PC-9 (cell line): ENCODE measurements at regions not wholly inside any gene's neighbourhood (a gene's known extent, or its start where the extent isn't known, plus 50 kb on each side); places are given as distances from the start of the nearest gene placed in this dataset.

Experiments used
- BruUV-seq: library from RNA; stranded (reverse); fragments of 400-500 nt; replicated peaks from 2 replicates; lab custom pipeline; 2021; lab: Mats Ljungman, UMichigan
- CTCF ChIA-PET: fragments of 300-600 bp; sonication (Branson Sonifier 250); formaldehyde crosslinking; loops from one replicate; lab custom pipeline; 2022; ENCODE audit warnings: antibody characterized with exemption; lab: Charles Lee
- POLR2A ChIA-PET: fragments of 300-600 bp; sonication (Branson Sonifier 250); formaldehyde crosslinking; loops from one replicate; lab custom pipeline; 2022; ENCODE audit warnings: antibody characterized with exemption; ENCODE audit not compliant: unreplicated experiment; lab: Charles Lee
- DNase-seq, 2 experiments: peaks; one replicate each; pipeline versions ENCODE4 v3.0.0 to v3.0.0-alpha.2; 2015 to 2022; ENCODE audit warnings: mixed read lengths in 1 of 2
- H2AFZ ChIP-seq: fragments of 200-600 bp; sonication (generic); 2 replicates; pipeline ENCODE4 v1.8.1; 2017; ENCODE audit warnings: antibody characterized with exemption
- H3F3A ChIP-seq: fragments of 200-600 bp; sonication (generic); 2 replicates; pipeline ENCODE4 v1.8.1; 2017; ENCODE audit warnings: antibody characterized with exemption, mild to moderate bottlenecking, low read depth; ENCODE audit not compliant: insufficient read depth
- H3K27ac ChIP-seq: fragments of 200-600 bp; sonication (generic); 2 replicates; pipeline ENCODE4 v1.6.1; 2016; ENCODE audit warnings: mixed run types
- H3K27me3 ChIP-seq: fragments of 200-600 bp; sonication (generic); 2 replicates; pipeline ENCODE4 v1.6.1; 2016; ENCODE audit warnings: low read depth, mixed run types; ENCODE audit not compliant: insufficient read depth
- H3K36me3 ChIP-seq: fragments of 200-600 bp; sonication (generic); 2 replicates; pipeline ENCODE4 v1.6.1; 2016; ENCODE audit warnings: low read depth, mixed run types
- H3K4me1 ChIP-seq: fragments of 200-600 bp; sonication (generic); replicated peaks from 2 replicates; pipeline ENCODE4 v1.6.1; 2016; ENCODE audit warnings: mixed run types; ENCODE audit not compliant: insufficient read depth
- H3K4me2 ChIP-seq: fragments of 200-600 bp; sonication (generic); 2 replicates; pipeline ENCODE4 v1.6.1; 2017; ENCODE audit warnings: mixed run types
- H3K4me3 ChIP-seq: fragments of 200-600 bp; sonication (generic); 2 replicates; pipeline ENCODE4 v1.6.1; 2016; ENCODE audit warnings: mixed run types
- H3K79me2 ChIP-seq: fragments of 200-600 bp; sonication (generic); 2 replicates; pipeline ENCODE4 v1.6.1; 2017; ENCODE audit warnings: low read depth, mixed run types
- H3K9me2 ChIP-seq: fragments of 200-600 bp; sonication (generic); 2 replicates; pipeline ENCODE4 v1.8.1; 2017; ENCODE audit warnings: mild to moderate bottlenecking; ENCODE audit not compliant: insufficient read depth
- H3K9me3 ChIP-seq: fragments of 200-600 bp; sonication (generic); 2 replicates; pipeline ENCODE4 v1.8.1; 2016; ENCODE audit warnings: low read depth; ENCODE audit not compliant: insufficient read depth
- H4K20me1 ChIP-seq: fragments of 200-600 bp; sonication (generic); 2 replicates; pipeline ENCODE4 v1.8.1; 2017; ENCODE audit not compliant: insufficient read depth
- EZH2 ChIP-seq: fragments of 200-600 bp; sonication (generic); IDR thresholded peaks from 2 replicates; pipeline ENCODE4 v1.8.0; 2017; ENCODE audit warnings: antibody characterized with exemption, low read depth
- intact Hi-C: fragments of 100-400 bp; cut with micrococcal nuclease; formaldehyde crosslinking; loops from one replicate; pipeline ENCODE4 v1.10.0; 2022; ENCODE audit not compliant: unreplicated experiment
- TF ChIP-seq, protein P1 (sequence below): fragments of 200-600 bp; sonication (generic); conservative IDR thresholded peaks from 2 replicates; pipeline ENCODE4 v1.6.1; 2017; ENCODE audit warnings: mixed run types, antibody characterized with exemption, mild to moderate bottlenecking, moderate library complexity

DNA sequence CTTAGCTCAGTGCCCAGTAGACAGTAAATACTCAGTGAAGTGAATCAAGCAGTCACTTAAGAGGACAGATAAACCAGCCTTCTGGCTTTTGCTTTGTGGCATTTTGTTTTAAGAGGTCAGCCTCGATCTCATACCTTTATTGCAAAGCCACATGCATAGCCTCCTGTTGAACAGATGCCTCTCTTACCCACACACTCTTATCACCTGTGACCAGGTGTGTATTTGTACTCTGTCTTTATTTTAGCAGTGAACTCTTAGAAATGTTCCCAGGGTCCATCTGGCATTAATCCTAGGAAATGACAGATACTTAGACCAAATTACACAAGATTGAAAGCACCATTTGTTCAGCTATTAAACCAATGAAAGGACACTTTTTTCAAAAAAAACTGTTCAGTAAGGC, 1426.5 kb downstream of the CDH11 start:
- intact Hi-C loops = no loop called here
- ChIA-PET POLR2A (no interaction called here), CTCF (no interaction called here)
- Histone ChIP-seq H3K9me3 (no peaks in the 10 kb centered on the region), H3K4me1 (no peaks in the 10 kb centered on the region), H3K27ac (no peak overlapping the region), H3K36me3 (no peaks in the 10 kb centered on the region), H3K79me2 (no peaks in the 10 kb centered on the region), H3K27me3 (0 out of 2 replicates have a peak, but pooled peaks cover 6% of the 10 kb centered on the region), H3F3A (no peaks in the 10 kb centered on the region), H3K9me2 (no peaks in the 10 kb centered on the region), H2AFZ (no peak overlapping the region), H3K4me2 (no peak overlapping the region), H4K20me1 (no peaks in the 10 kb centered on the region), H3K4me3 (no peak overlapping the region)
- no TSS peak for BruUV-seq
- TF ChIP-seq, protein P1, sequence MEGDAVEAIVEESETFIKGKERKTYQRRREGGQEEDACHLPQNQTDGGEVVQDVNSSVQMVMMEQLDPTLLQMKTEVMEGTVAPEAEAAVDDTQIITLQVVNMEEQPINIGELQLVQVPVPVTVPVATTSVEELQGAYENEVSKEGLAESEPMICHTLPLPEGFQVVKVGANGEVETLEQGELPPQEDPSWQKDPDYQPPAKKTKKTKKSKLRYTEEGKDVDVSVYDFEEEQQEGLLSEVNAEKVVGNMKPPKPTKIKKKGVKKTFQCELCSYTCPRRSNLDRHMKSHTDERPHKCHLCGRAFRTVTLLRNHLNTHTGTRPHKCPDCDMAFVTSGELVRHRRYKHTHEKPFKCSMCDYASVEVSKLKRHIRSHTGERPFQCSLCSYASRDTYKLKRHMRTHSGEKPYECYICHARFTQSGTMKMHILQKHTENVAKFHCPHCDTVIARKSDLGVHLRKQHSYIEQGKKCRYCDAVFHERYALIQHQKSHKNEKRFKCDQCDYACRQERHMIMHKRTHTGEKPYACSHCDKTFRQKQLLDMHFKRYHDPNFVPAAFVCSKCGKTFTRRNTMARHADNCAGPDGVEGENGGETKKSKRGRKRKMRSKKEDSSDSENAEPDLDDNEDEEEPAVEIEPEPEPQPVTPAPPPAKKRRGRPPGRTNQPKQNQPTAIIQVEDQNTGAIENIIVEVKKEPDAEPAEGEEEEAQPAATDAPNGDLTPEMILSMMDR = no peak
- no peak for TF ChIP-seq EZH2
- DNase-seq = no peak

DNA sequence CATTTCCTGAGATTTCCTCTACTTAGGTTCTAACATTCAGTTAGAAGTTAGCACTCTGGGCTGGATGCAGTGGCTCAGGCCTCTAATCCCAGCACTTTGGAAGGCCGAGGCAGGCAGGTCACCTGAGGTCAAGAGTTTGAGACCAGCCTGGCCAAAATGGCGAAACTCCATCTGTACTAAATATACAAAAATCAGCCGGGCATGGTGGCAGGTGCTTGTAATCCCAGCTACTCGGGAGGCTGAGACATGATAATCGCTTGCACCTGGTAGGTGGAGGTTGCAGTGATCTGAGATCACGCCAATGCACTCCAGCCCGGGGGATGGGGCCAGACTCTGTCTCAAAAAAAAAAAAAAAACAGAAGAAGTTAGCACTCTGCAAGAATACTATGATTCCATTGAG, 1430.9 kb downstream of the CDH11 start:
- H3K27ac ChIP-seq = no peak overlapping the region
- no peaks in the 10 kb centered on the region for H3K36me3 ChIP-seq
- H3F3A ChIP-seq = no peaks in the 10 kb centered on the region
- H3K9me2 ChIP-seq = no peaks in the 10 kb centered on the region
- no peaks in the 10 kb centered on the region for H3K27me3 ChIP-seq
- H4K20me1 ChIP-seq = no peaks in the 10 kb centered on the region
- ChIA-PET POLR2A (no interaction called here), CTCF (no interaction called here)
- BruUV-seq = no TSS peak
- no peak overlapping the region for H3K4me3 ChIP-seq
- intact Hi-C loops = no loop called here
- TF ChIP-seq EZH2 = no peak
- TF ChIP-seq, protein P1 = no peak
- no peaks in the 10 kb centered on the region for H3K79me2 ChIP-seq
- no peak overlapping the region for H3K4me2 ChIP-seq
- no peaks in the 10 kb centered on the region for H3K4me1 ChIP-seq
- H2AFZ ChIP-seq = no peak overlapping the region
- H3K9me3 ChIP-seq = no peaks in the 10 kb centered on the region
- no peak for DNase-seq

DNA sequence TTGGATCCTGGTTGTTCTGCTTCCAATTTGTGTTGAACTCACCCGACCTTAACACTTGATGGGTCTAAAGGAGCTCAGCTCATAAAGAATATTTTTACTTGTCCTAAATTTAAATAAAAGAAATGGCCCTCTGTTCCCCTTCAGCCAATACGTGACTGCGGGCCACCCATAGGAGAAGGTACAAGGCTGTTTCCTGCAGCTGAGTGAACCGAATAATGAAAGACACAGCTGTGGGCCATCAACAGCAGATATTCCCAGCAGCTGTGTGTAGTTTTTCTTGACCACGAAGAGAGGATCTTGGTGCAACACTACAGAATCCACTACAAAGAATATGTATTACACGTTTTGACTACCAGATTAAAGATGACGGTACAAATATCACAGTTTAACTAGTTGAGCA, 1431.6 kb downstream of the CDH11 start:
- intact Hi-C loops = no loop called here
- Histone ChIP-seq H3K4me2 (no peak overlapping the region), H3K36me3 (no peaks in the 10 kb centered on the region), H3K27ac (no peak overlapping the region), H4K20me1 (no peaks in the 10 kb centered on the region), H3K4me1 (no peaks in the 10 kb centered on the region), H3K79me2 (no peaks in the 10 kb centered on the region), H3K9me2 (no peaks in the 10 kb centered on the region), H3K27me3 (no peaks in the 10 kb centered on the region), H3F3A (no peaks in the 10 kb centered on the region), H3K4me3 (no peak overlapping the region), H3K9me3 (no peaks in the 10 kb centered on the region), H2AFZ (no peak overlapping the region)
- DNase-seq = no peak
- CTCF ChIA-PET = no interaction called here
- TF ChIP-seq, protein P1 = no peak
- no peak for TF ChIP-seq EZH2
- POLR2A ChIA-PET = no interaction called here
- no TSS peak for BruUV-seq
